C4-2B (cell line): ENCODE measurements at regions not wholly inside any gene's neighbourhood (a gene's known extent, or its start where the extent isn't known, plus 50 kb on each side); places are given as distances from the start of the nearest gene placed in this dataset.

Source experiments
- CTCF ChIP-seq: fragments of 450-650 bp; conservative IDR thresholded peaks from 2 replicates; pipeline ENCODE4 v1.5.1; 2017; ENCODE audit warnings: mild to moderate bottlenecking
- ZFX ChIP-seq: fragments of 450-650 bp; IDR thresholded peaks from 2 replicates; pipeline ENCODE4 v1.6.1; 2017

- TF ChIP-seq CTCF, result no peak
- TF ChIP-seq ZFX, result no peak
Observed at GRCh38 chr11:87425943-87426342, 388.2 kb downstream of the TMEM135 start.
